GM12878 (cell line): ENCODE measurements at regions not wholly inside any gene's neighbourhood (a gene's known extent, or its start where the extent isn't known, plus 50 kb on each side); places are given as distances from the start of the nearest gene placed in this dataset.
A peak's percentile ranks its signal among the peaks of the same experiment; 100 is the strongest.

ENCODE experiments used
- ATAC-seq: fragments of 200-7000 bp; cut with Tn5 transposase; 3 replicates; pipeline ENCODE4 v1.9.1; 2020; ENCODE audit warnings: mild to moderate bottlenecking, moderate library complexity
- BruUV-seq: library from RNA; stranded (reverse); fragments of 400-500 nt; replicated peaks from 2 replicates; lab custom pipeline; 2021; lab: Mats Ljungman, UMichigan
- CTCF ChIA-PET: fragments of 300-600 bp; sonication (Branson Sonifier 250); formaldehyde crosslinking; extraction: SDS; loops from one replicate; lab custom pipeline; 2021; ENCODE audit warnings: inconsistent platforms; lab: Yijun Ruan, JAX
- POLR2A ChIA-PET: fragments of 350-600 bp; formaldehyde crosslinking; extraction: SDS; loops from one replicate; lab custom pipeline; 2021; ENCODE audit warnings: inconsistent platforms; lab: Charles Lee
- RAD21 ChIA-PET: fragments of 300-600 bp; sonication (Branson Sonifier 250); formaldehyde crosslinking; loops from one replicate; lab custom pipeline; 2023; ENCODE audit warnings: antibody characterized with exemption; ENCODE audit not compliant: unreplicated experiment; lab: Charles Lee
- SMC1A ChIA-PET: fragments of 300-600 bp; sonication (Branson Sonifier 250); formaldehyde crosslinking; loops from one replicate; lab custom pipeline; 2023; ENCODE audit not compliant: unreplicated experiment, uncharacterized antibody; lab: Charles Lee
- DNase-seq: peaks from one replicate; pipeline ENCODE4 v3.0.0-alpha.2; 2011; ENCODE audit warnings: low read depth, low spot score
- FAIRE-seq: peaks from 3 replicates; lab custom pipeline; 2011; peaks lifted over from hg19 to GRCh38; lab: Jason Lieb, UNC
- H2AFZ ChIP-seq: 2 replicates; pipeline ENCODE4 v1.6.0; 2011; ENCODE audit warnings: low read depth, low read length, control low read depth; ENCODE audit not compliant: control insufficient read depth
- H3K27ac ChIP-seq: 2 replicates; pipeline ENCODE4 v1.5.1; 2011; ENCODE audit warnings: control low read depth; ENCODE audit not compliant: control insufficient read depth, insufficient read depth
- H3K27me3 ChIP-seq, 2 experiments: replicated peaks in 1 of 2; 2 replicates each; pipeline versions ENCODE4 v1.6.0 to v1.6.1; 2011; ENCODE audit warnings: low read length in 1 of 2; ENCODE audit not compliant: control insufficient read depth in 2 of 2, insufficient read depth in 2 of 2
- H3K36me3 ChIP-seq, 2 experiments: 2 replicates each; pipeline ENCODE4 v1.5.1; 2011; ENCODE audit warnings: low read length in 1 of 2; ENCODE audit not compliant: control insufficient read depth in 2 of 2, insufficient read depth in 2 of 2
- H3K4me1 ChIP-seq: 2 replicates; pipeline ENCODE4 v1.6.1; 2011; ENCODE audit warnings: mild to moderate bottlenecking, low read length, moderate library complexity, mixed read lengths; ENCODE audit not compliant: control insufficient read depth, insufficient read depth
- H3K4me2 ChIP-seq: 2 replicates; pipeline ENCODE4 v1.6.0; 2011; ENCODE audit warnings: control low read depth; ENCODE audit not compliant: control insufficient read depth, insufficient read depth
- H3K4me3 ChIP-seq: fragments of 200-600 bp; sonication (generic); 2 replicates; pipeline ENCODE4 v1.5.1; 2016
- H3K79me2 ChIP-seq: 2 replicates; pipeline ENCODE4 v1.6.0; 2011; ENCODE audit warnings: low read length; ENCODE audit not compliant: control insufficient read depth, insufficient read depth
- H3K9ac ChIP-seq: 2 replicates; pipeline ENCODE4 v1.8.0; 2011; ENCODE audit warnings: low read length, control low read depth, mixed read lengths; ENCODE audit not compliant: control insufficient read depth, insufficient read depth
- H3K9me3 ChIP-seq: replicated peaks from 3 replicates; pipeline ENCODE4 v1.5.1; 2011; ENCODE audit warnings: mild to moderate bottlenecking, low read length; ENCODE audit not compliant: control insufficient read depth, insufficient read depth
- H4K20me1 ChIP-seq: 2 replicates; pipeline ENCODE4 v1.6.0; 2011; ENCODE audit not compliant: control insufficient read depth, insufficient read depth
- BCLAF1 ChIP-seq: fragments of 450-650 bp; IDR thresholded peaks from 2 replicates; pipeline ENCODE4 v1.6.1; 2017; ENCODE audit warnings: antibody characterized with exemption, mild to moderate bottlenecking, moderate library complexity
- HDAC2 ChIP-seq: fragments of 200-600 bp; sonication (generic); IDR thresholded peaks from 2 replicates; pipeline ENCODE4 v1.6.1; 2017
- HDAC6 ChIP-seq: fragments of 200-600 bp; sonication (generic); IDR thresholded peaks from one replicate; pipeline ENCODE4 v1.8.0; 2017; ENCODE audit warnings: antibody characterized with exemption; ENCODE audit not compliant: unreplicated experiment
- MEF2A ChIP-seq: IDR thresholded peaks from 2 replicates; pipeline ENCODE4 v1.6.1; 2011; ENCODE audit warnings: low read depth, mild to moderate bottlenecking, low read length, moderate library complexity; ENCODE audit not compliant: insufficient read depth
- NFYB ChIP-seq: IDR thresholded peaks from 2 replicates; pipeline ENCODE4 v1.6.1; 2011; ENCODE audit warnings: low read depth, mild to moderate bottlenecking, low read length, improper control_type of control experiment, moderate library complexity; ENCODE audit not compliant: insufficient read depth
- RBBP5 ChIP-seq: fragments of 200-600 bp; sonication (generic); conservative IDR thresholded peaks from 2 replicates; pipeline ENCODE4 v1.6.1; 2016
- SMARCA5 ChIP-seq: fragments of 450-650 bp; IDR thresholded peaks from 2 replicates; pipeline ENCODE4 v1.6.1; 2017; ENCODE audit warnings: mild to moderate bottlenecking
- SPI1 ChIP-seq: IDR thresholded peaks from 2 replicates; pipeline ENCODE4 v1.6.1; 2011; ENCODE audit warnings: low read depth, mild to moderate bottlenecking, low read length, moderate library complexity, borderline replicate concordance; ENCODE audit not compliant: insufficient read depth
- WGBS: methylation state at CpG from one replicate; pipeline ENCODE4 v1.1.6; 2016; ENCODE audit warnings: low lambda C conversion rate; ENCODE audit not compliant: insufficient replicate concordance, insufficient coverage; ENCODE audit errors: missing lambda C conversion rate; 5-methylcytosine and 5-hydroxymethylcytosine counted together
- in situ Hi-C: fragments of 300-500 bp; cut with MboI; formaldehyde crosslinking; loops from 9 replicates; pipeline ENCODE4 v1.14.3; 2018; ENCODE audit warnings: mixed read lengths
- intact Hi-C: fragments of 100-400 bp; cut with micrococcal nuclease; formaldehyde crosslinking; loops from one replicate; pipeline ENCODE4 v1.14.2; 2022; ENCODE audit not compliant: unreplicated experiment

GRCh38 chr5:89580976-89581375, 698.0 kb upstream of the MEF2C start:
- H3K27me3 ChIP-seq = no peaks in the 10 kb centered on the region
- no TSS peak for BruUV-seq
- H4K20me1 ChIP-seq = no peaks in the 10 kb centered on the region
- 71% methylated on average over 2 of the region's 2 CpGs for WGBS
- ATAC-seq (no peak), FAIRE-seq (no peak)
- H3K9ac ChIP-seq = no peak overlapping the region
- H3K9me3 ChIP-seq = peaks cover 3% of the 10 kb centered on the region; the same call in 2 of the 3 replicates
- intact Hi-C loops = no loop called here
- SMC1A ChIA-PET = interaction anchor here (0.8 to 3.0 kb wide), 8 partner anchors 8 to 852 kb away, joined by 3 to 10 read pairs (median 5); no protein-coding TSS in a partner anchor
- H2AFZ ChIP-seq = peak overlapping the region; percentile 47
- TF ChIP-seq MEF2A (no peak), BCLAF1 (no peak), SPI1 (no peak), HDAC6 (no peak)
- TF ChIP-seq, all 136 proteins: peak for 0
- ChIA-PET POLR2A (no interaction called here), CTCF (interaction anchor here (1.2 kb wide), 2 partner anchors 21 to 26 kb away, joined by 3 to 4 read pairs; no protein-coding TSS in a partner anchor), RAD21 (interaction anchor here (1.5 kb wide), 1 partner anchor 853 kb away, joined by 3 read pairs; no protein-coding TSS in a partner anchor)
- Histone ChIP-seq H3K4me3 (no peak overlapping the region), H3K4me1 (no peaks in the 10 kb centered on the region), H3K27ac (no peak overlapping the region), H3K4me2 (no peak overlapping the region), H3K36me3 (no peaks in the 10 kb centered on the region), H3K79me2 (no peaks in the 10 kb centered on the region)
- in situ Hi-C loops = no loop called here
- no peak for DNase-seq

- Histone ChIP-seq H3K4me2 (no peak overlapping the region), H3K27me3 (no peaks in the 10 kb centered on the region), H3K4me1 (no peaks in the 10 kb centered on the region), H2AFZ (no peak overlapping the region), H3K27ac (no peak overlapping the region), H3K4me3 (no peak overlapping the region), H3K79me2 (no peaks in the 10 kb centered on the region), H3K36me3 (no peaks in the 10 kb centered on the region), H3K9me3 (no peaks in the 10 kb centered on the region), H4K20me1 (no peaks in the 10 kb centered on the region), H3K9ac (no peak overlapping the region)
- TF ChIP-seq RBBP5 (no peak), NFYB (0 out of 2 replicates have a peak, but pooled peaks have one; percentile 6), HDAC2 (no peak), SMARCA5 (no peak)
- no peak for FAIRE-seq
- no TSS peak for BruUV-seq
- in situ Hi-C loops (no loop called here), intact Hi-C loops (no loop called here)
- ChIA-PET RAD21 (no interaction called here), POLR2A (no interaction called here), CTCF (interaction anchor here (0.9 kb wide), 1 partner anchor 33 kb away, joined by 4 read pairs; no protein-coding TSS in a partner anchor), SMC1A (no interaction called here)
- ATAC-seq = no peak
- no peak for DNase-seq
Measured at GRCh38 chr5:89575319-89575718, 692.3 kb upstream of the MEF2C start.
